Brain microvascular endothelial cell (primary cell): ENCODE measurements at regions not wholly inside any gene's neighbourhood (a gene's known extent, or its start where the extent isn't known, plus 50 kb on each side); places are given as distances from the start of the nearest gene placed in this dataset.

Experiments
- DNase-seq: peaks from one replicate; pipeline ENCODE4 v3.0.0-alpha.2; 2020
- H3K27ac ChIP-seq: fragments of 250-450 bp; sonication (Bioruptor Pico); 2 replicates; pipeline ENCODE4 v1.5.1; 2020; ENCODE audit warnings: mild to moderate bottlenecking, moderate library complexity
- H3K27me3 ChIP-seq: fragments of 250-450 bp; sonication (Bioruptor Pico); replicated peaks from 2 replicates; pipeline ENCODE4 v1.5.1; 2020; ENCODE audit warnings: mild to moderate bottlenecking
- H3K36me3 ChIP-seq: fragments of 250-450 bp; sonication (Bioruptor Pico); replicated peaks from 2 replicates; pipeline ENCODE4 v1.5.1; 2020; ENCODE audit warnings: mild to moderate bottlenecking
- H3K4me3 ChIP-seq: 2 replicates; pipeline ENCODE4 v1.5.1; 2011; ENCODE audit warnings: low read depth, mild to moderate bottlenecking, control low read depth, low read length, moderate library complexity
- in situ Hi-C: cut with HindIII; loops from 2 replicates; pipeline ENCODE4 v1.10.0; 2017; ENCODE audit warnings: low sequenced_read_pairs, low pct_ligation_motif_present
- TF ChIP-seq, protein P1 (sequence below): IDR thresholded peaks from 2 replicates; pipeline ENCODE4 v1.5.1; 2011; ENCODE audit warnings: low read depth, mild to moderate bottlenecking, moderate library complexity, low read length, control low read depth, inconsistent platforms; ENCODE audit errors: missing control alignments

DNA sequence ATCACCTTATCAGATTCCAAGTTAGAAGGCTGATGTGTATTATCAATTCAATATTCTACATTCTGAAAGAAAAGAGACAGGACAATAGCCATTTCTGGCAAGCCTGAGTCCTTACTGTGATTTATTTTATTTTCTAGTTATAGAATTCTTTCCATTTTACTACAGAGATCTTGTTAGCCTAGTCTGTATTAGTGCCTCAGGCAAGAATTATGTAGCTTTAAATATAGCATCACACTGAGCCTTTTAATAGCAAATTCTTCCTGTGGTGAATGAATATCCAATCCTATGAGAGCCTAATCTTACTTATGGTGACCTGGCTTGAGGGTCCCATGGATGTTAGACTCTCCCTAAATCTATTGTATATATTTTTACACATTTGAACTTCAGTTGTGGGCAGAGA, 732.8 kb upstream of the CITED2 start:
- Histone ChIP-seq H3K36me3 (no peaks in the 10 kb centered on the region), H3K27me3 (no peaks in the 10 kb centered on the region), H3K27ac (no peak overlapping the region), H3K4me3 (no peak overlapping the region)
- DNase-seq: no peak
- TF ChIP-seq, protein P1, sequence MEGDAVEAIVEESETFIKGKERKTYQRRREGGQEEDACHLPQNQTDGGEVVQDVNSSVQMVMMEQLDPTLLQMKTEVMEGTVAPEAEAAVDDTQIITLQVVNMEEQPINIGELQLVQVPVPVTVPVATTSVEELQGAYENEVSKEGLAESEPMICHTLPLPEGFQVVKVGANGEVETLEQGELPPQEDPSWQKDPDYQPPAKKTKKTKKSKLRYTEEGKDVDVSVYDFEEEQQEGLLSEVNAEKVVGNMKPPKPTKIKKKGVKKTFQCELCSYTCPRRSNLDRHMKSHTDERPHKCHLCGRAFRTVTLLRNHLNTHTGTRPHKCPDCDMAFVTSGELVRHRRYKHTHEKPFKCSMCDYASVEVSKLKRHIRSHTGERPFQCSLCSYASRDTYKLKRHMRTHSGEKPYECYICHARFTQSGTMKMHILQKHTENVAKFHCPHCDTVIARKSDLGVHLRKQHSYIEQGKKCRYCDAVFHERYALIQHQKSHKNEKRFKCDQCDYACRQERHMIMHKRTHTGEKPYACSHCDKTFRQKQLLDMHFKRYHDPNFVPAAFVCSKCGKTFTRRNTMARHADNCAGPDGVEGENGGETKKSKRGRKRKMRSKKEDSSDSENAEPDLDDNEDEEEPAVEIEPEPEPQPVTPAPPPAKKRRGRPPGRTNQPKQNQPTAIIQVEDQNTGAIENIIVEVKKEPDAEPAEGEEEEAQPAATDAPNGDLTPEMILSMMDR: no peak
- in situ Hi-C loops: no loop called here

DNA sequence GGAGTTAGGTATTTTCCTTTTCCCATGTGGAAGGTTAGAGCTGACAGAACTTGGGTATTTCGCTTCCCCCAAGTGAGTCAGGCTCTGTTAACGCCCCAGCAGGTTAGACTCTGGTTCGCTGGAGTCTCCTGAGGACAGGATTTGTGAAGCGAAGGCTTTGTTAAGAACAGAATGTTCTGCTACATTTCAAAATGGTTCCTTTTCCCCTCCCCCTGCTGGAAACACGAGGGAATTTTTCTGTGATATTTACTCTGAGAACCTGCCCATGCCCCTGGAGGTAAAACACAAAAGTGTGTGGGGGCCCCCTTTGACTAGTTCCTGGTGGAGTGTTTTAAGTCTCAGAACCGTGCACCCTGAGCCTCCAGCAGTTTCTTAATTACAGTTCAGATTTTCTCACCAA, 731.4 kb upstream of the CITED2 start:
- DNase-seq: peak; percentile 5
- H3K27ac ChIP-seq: no peak overlapping the region
- TF ChIP-seq, protein P1: peak; percentile 63
- H3K27me3 ChIP-seq: no peaks in the 10 kb centered on the region
- H3K4me3 ChIP-seq: no peak overlapping the region
- in situ Hi-C loops: no loop called here
- no peaks in the 10 kb centered on the region for H3K36me3 ChIP-seq

DNA sequence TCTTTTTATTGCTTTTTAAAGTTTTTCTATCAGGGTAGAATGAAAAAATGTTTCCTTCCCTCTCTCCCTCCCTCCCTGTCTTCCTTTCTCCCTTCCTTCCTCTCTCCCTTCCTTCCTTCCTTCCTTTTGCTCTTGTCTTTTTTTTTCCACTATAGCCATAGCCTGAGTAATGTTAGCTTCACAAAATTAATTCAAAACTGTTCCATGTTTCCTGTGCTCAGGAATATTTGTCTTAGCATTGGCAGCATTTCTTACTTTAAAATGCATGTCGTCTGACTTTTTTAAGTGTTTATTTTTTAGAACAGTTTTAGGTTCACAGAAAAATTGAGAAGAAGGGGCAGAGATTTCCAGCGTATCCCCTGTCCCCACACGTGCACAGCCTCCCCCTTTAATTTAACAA, 730.8 kb upstream of the CITED2 start:
- no peaks in the 10 kb centered on the region for H3K36me3 ChIP-seq
- H3K4me3 ChIP-seq: no peak overlapping the region
- no peaks in the 10 kb centered on the region for H3K27me3 ChIP-seq
- in situ Hi-C loops: no loop called here
- H3K27ac ChIP-seq: no peak overlapping the region
- DNase-seq: no peak
- TF ChIP-seq, protein P1: no peak

DNA sequence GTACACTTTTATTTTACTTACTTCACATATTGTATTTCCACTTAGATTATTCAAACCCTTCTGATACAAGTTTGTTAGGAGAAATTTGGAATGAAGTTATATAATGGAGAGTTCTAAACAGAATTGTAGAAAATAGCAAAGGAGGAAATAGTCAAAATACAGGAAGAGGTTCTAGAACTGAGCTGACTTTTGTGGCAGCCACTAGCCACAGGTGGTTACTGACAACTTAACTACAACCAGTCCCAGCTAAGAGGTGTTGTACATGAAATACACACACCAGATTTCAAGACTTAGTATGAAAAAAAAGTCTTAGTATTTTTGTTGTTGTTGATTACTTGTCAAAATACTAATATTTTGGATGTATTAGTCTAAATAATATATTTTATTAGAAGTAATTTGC, 727.4 kb upstream of the CITED2 start:
- Histone ChIP-seq H3K4me3 (no peak overlapping the region), H3K27me3 (no peaks in the 10 kb centered on the region), H3K27ac (no peak overlapping the region), H3K36me3 (no peaks in the 10 kb centered on the region)
- TF ChIP-seq, protein P1: no peak
- in situ Hi-C loops: no loop called here
- DNase-seq: no peak

DNA sequence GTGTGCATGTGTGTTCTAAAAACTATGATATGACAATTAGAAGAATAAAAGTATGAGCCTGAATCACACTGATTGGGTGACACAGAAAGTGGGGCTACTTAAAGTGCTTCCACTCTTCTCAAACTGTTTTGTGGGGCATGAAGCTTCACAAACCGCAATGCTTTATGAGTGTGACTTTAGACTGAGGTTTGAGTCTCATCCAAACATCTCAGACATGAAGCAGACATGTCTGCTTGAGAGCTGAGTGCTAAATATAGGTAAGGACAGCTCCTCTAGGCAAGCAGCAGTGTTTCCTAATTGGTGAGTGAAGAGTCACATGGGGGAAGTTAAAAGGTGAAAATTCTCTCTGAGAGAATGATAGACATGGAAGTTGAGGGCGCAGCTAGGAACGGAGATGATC, 726.9 kb upstream of the CITED2 start:
- DNase-seq: no peak
- TF ChIP-seq, protein P1: no peak

DNA sequence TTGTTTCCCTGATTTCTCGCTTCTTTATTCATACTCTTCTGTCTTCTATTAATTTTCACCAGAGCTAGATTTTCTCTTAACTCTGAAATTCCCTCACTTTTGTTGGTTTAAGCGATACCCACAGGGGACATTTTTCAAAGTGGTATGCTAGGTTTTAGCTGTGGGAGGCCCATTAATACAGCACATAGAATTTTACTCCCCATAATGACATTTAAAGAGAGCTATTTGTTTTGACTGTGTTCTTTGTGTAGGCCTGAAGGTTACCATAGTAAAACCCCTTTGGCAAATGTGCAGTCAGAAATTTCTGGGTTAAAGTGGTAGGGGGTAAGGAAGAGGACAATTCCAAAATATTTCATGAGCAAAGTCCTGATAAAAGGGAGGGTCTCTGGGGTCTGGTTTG, 721.1 kb upstream of the CITED2 start:
- Histone ChIP-seq H3K36me3 (no peaks in the 10 kb centered on the region), H3K27ac (no peak overlapping the region), H3K4me3 (no peak overlapping the region), H3K27me3 (no peaks in the 10 kb centered on the region)
- TF ChIP-seq, protein P1: no peak
- no peak for DNase-seq
- in situ Hi-C loops: no loop called here

More for the DNA sequence above, 726.9 kb upstream of the CITED2 start:
- in situ Hi-C loops: no loop called here
- no peak overlapping the region for H3K4me3 ChIP-seq
- H3K27ac ChIP-seq: no peak overlapping the region
- no peaks in the 10 kb centered on the region for H3K36me3 ChIP-seq
- H3K27me3 ChIP-seq: no peaks in the 10 kb centered on the region
